ENCODE measurements at regions not wholly inside any gene's neighbourhood (a gene's known extent, or its start where the extent isn't known, plus 50 kb on each side); places are given as distances from the start of the nearest gene placed in this dataset.
"Not testable (repeated sequence)": the region's sequence is repeated elsewhere in the genome, so short reads cannot be mapped to it uniquely, and the experiment has no call there.

GRCh38 chr10:28733245-28733644, 55.9 kb downstream of the BAMBI start:
- DNase-seq = no peak

GRCh38 chr10:28733647-28734046, 56.3 kb downstream of the BAMBI start:
- DNase-seq = no peak

- DNase-seq = no peak
These were observed 57.8 kb downstream of the BAMBI start for GRCh38 chr10:28734938-28735759.

GRCh38 chr10:28737096-28737495, 59.8 kb downstream of the BAMBI start:
- no peak for DNase-seq

GRCh38 chr10:28738200-28738599, 60.9 kb downstream of the BAMBI start:
- no peak for DNase-seq

- no peak for DNase-seq
These were observed 66.3 kb downstream of the BAMBI start for GRCh38 chr10:28743576-28743975.

GRCh38 chr10:28744069-28744768, 66.9 kb downstream of the BAMBI start:
- DNase-seq = no peak

- no peak for DNase-seq
These were observed 77.8 kb downstream of the BAMBI start for GRCh38 chr10:28754930-28755718.

GRCh38 chr10:28761084-28761846, 83.9 kb downstream of the BAMBI start:
- DNase-seq = no peak

GRCh38 chr10:28763471-28764170, 86.3 kb downstream of the BAMBI start:
- DNase-seq = no peak

GRCh38 chr10:28765641-28766040, 88.3 kb downstream of the BAMBI start:
- DNase-seq = no peak

- no peak for DNase-seq
These were observed 90.9 kb downstream of the BAMBI start for GRCh38 chr10:28768227-28768626.

GRCh38 chr10:28769091-28769604, 91.8 kb downstream of the BAMBI start:
- DNase-seq = no peak

- not testable (repeated sequence) for DNase-seq
These were observed 94.3 kb downstream of the BAMBI start for GRCh38 chr10:28771580-28772090.

- DNase-seq = no peak
These were observed 97.0 kb downstream of the BAMBI start for GRCh38 chr10:28774051-28774995.

- no peak for DNase-seq
These were observed 98.5 kb downstream of the BAMBI start for GRCh38 chr10:28775773-28776172.

GRCh38 chr10:28776519-28776918, 99.2 kb downstream of the BAMBI start:
- DNase-seq = no peak

GRCh38 chr10:28777911-28778310, 100.6 kb downstream of the BAMBI start:
- DNase-seq = no peak

- DNase-seq = no peak
These were observed 101.2 kb downstream of the BAMBI start for GRCh38 chr10:28778524-28778923.

GRCh38 chr10:28781296-28781695, 104.0 kb downstream of the BAMBI start:
- DNase-seq = no peak
